Epithelial cell of esophagus (primary cell): ENCODE measurements at regions not wholly inside any gene's neighbourhood (a gene's known extent, or its start where the extent isn't known, plus 50 kb on each side); places are given as distances from the start of the nearest gene placed in this dataset.
A peak's percentile ranks its signal among the peaks of the same experiment; 100 is the strongest.
"Not testable (repeated sequence)": the region's sequence is repeated elsewhere in the genome, so short reads cannot be mapped to it uniquely, and the experiment has no call there.

Experiments used
- DNase-seq: peaks from one replicate; pipeline ENCODE4 v3.0.0; 2010; ENCODE audit warnings: low read depth
- H3K4me3 ChIP-seq: 2 replicates; pipeline ENCODE4 v1.5.1; 2011; ENCODE audit warnings: mild to moderate bottlenecking, low read length, control low read depth
- TF ChIP-seq, protein P1 (sequence below): IDR thresholded peaks from 2 replicates; pipeline ENCODE4 v1.5.1; 2011; ENCODE audit warnings: low read depth, mild to moderate bottlenecking, low read length, control low read depth, inconsistent platforms; ENCODE audit not compliant: insufficient read depth; ENCODE audit errors: missing control alignments

DNA sequence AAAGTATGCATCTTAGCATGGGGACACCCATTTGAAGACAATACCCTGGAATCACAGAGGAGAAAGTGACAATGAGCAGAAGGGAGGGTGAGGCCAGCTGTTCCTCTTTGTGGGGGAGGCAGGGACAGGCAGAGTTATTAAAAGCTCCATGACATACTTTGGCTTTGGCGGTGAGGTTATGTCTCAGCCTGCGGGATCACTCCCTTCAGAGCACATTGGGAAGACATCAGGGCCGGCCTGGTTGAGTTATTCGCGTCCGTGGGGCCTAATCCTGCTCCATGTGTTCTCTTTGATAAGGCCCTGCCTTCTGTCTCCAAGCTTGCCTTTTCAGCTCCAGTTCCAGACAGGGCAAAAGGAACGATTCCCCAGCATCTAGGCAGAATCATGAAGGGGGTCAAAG, 98.8 kb upstream of the NTF3 start:
- DNase-seq = no peak
- no peak overlapping the region for H3K4me3 ChIP-seq
- TF ChIP-seq, protein P1, sequence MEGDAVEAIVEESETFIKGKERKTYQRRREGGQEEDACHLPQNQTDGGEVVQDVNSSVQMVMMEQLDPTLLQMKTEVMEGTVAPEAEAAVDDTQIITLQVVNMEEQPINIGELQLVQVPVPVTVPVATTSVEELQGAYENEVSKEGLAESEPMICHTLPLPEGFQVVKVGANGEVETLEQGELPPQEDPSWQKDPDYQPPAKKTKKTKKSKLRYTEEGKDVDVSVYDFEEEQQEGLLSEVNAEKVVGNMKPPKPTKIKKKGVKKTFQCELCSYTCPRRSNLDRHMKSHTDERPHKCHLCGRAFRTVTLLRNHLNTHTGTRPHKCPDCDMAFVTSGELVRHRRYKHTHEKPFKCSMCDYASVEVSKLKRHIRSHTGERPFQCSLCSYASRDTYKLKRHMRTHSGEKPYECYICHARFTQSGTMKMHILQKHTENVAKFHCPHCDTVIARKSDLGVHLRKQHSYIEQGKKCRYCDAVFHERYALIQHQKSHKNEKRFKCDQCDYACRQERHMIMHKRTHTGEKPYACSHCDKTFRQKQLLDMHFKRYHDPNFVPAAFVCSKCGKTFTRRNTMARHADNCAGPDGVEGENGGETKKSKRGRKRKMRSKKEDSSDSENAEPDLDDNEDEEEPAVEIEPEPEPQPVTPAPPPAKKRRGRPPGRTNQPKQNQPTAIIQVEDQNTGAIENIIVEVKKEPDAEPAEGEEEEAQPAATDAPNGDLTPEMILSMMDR = no peak

- H3K4me3 ChIP-seq = no peak overlapping the region
- TF ChIP-seq, protein P1 = no peak
- peak; percentile 56 for DNase-seq
These were observed 96.8 kb upstream of the NTF3 start for GRCh38 chr12:5335069-5335468.

GRCh38 chr12:5341086-5341485, 90.8 kb upstream of the NTF3 start:
- DNase-seq, H3K4me3 ChIP-seq: not testable (repeated sequence)

GRCh38 chr12:5343711-5344110, 88.2 kb upstream of the NTF3 start:
- DNase-seq = no peak

GRCh38 chr12:5344131-5344530, 87.8 kb upstream of the NTF3 start:
- no peak overlapping the region for H3K4me3 ChIP-seq
- DNase-seq = no peak
- TF ChIP-seq, protein P1 = no peak

More at GRCh38 chr12:5343711-5344110, 88.2 kb upstream of the NTF3 start:
- no peak overlapping the region for H3K4me3 ChIP-seq
- TF ChIP-seq, protein P1 = no peak

DNA sequence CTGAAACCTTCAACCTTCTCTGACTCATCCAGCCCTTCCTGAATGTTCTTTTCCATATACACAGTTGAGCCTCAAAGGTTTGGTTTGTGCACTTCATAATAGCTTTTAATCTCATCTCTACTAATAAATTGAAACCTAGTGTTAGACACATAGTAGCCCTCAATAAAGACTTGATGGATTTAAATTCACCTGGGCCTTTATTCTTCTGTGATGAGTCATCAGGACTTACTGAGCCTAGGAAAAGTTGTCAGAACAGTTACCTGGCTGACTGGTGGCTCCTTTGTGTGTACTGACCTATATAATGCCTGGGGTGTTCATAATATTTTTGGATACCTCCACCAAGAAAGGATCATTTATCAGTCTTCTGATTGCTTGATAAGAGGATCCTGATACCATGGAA, 86.4 kb upstream of the NTF3 start:
- H3K4me3 ChIP-seq = no peak overlapping the region
- TF ChIP-seq, protein P1 = no peak
- DNase-seq = peak; percentile 48

GRCh38 chr12:5348057-5348456, 83.9 kb upstream of the NTF3 start:
- no peak for DNase-seq
- TF ChIP-seq, protein P1 = no peak
- H3K4me3 ChIP-seq = no peak overlapping the region
